ENCODE measurements at regions not wholly inside any gene's neighbourhood (a gene's known extent, or its start where the extent isn't known, plus 50 kb on each side); places are given as distances from the start of the nearest gene placed in this dataset.

GRCh38 chr3:140770977-140771667, 93.3 kb downstream of the TRIM42 start:
- TF ChIP-seq SMC3 (conservative IDR thresholded peaks at IDR 0.05; ENCODE audit: poor library complexity) (no peak), CTCF (IDR thresholded peaks at IDR 0.05; ENCODE audit: poor library complexity, severe bottlenecking) (no peak), EZH2 (IDR thresholded peaks at IDR 0.05; ENCODE audit: borderline replicate concordance, insufficient read depth, low read length, poor library complexity, severe bottlenecking) (no peak), EP300 (conservative IDR thresholded peaks at IDR 0.05; ENCODE audit: poor library complexity, severe bottlenecking) (no peak), RAD21 (conservative IDR thresholded peaks at IDR 0.05) (no peak), POLR2AphosphoS5 (IDR thresholded peaks at IDR 0.05) (no peak), TAF1 (IDR thresholded peaks at IDR 0.05; ENCODE audit: low read depth) (no peak)
